Natural killer cell (primary cell): ENCODE measurements at regions not wholly inside any gene's neighbourhood (a gene's known extent, or its start where the extent isn't known, plus 50 kb on each side); places are given as distances from the start of the nearest gene placed in this dataset.

Experiments
- ATAC-seq, 3 donors: fragments of 150-1000 bp in 2 of 3; fragments of 200-7000 bp in 1 of 3; cut with Tn5 transposase; 1 replicate in 1 of 3; 2 replicates in 2 of 3; pipeline ENCODE4 v1.10.0; 2021; ENCODE audit warnings: mild to moderate bottlenecking in 2 of 3, moderate library complexity in 2 of 3
- DNase-seq, 2 donors: peaks; one replicate each; pipeline versions ENCODE4 v3.0.0 to v3.0.0-alpha.2; 2013 to 2021; ENCODE audit warnings: mixed read lengths in 1 of 2
- H3K27ac ChIP-seq: one replicate; pipeline ENCODE4 v1.5.1; 2013; ENCODE audit warnings: mild to moderate bottlenecking, low read length
- H3K27me3 ChIP-seq: one replicate; pipeline ENCODE4 v1.6.1; 2013; ENCODE audit warnings: low read length; ENCODE audit not compliant: control insufficient read depth, insufficient read depth
- H3K36me3 ChIP-seq: one replicate; pipeline ENCODE4 v1.6.1; 2013; ENCODE audit warnings: low read length; ENCODE audit not compliant: control insufficient read depth, insufficient read depth
- H3K4me1 ChIP-seq: one replicate; pipeline ENCODE4 v1.6.1; 2013; ENCODE audit warnings: low read length; ENCODE audit not compliant: control insufficient read depth, insufficient read depth
- H3K4me3 ChIP-seq: one replicate; pipeline ENCODE4 v1.5.1; 2013; ENCODE audit warnings: low read length
- H3K9me3 ChIP-seq: one replicate; pipeline ENCODE4 v1.6.1; 2013; ENCODE audit warnings: low read length; ENCODE audit not compliant: control insufficient read depth, insufficient read depth
- H3K27ac Mint-ChIP-seq, 2 donors: one replicate each; pipeline ENCODE4 v1.8.0; 2022; ENCODE audit warnings: mild to moderate bottlenecking in 2 of 2, mixed read lengths in 2 of 2, moderate library complexity in 1 of 2
- H3K27me3 Mint-ChIP-seq, 2 donors: one replicate each; pipeline ENCODE4 v1.8.0; 2022; ENCODE audit warnings: low read depth in 2 of 2, mixed read lengths in 2 of 2
- H3K36me3 Mint-ChIP-seq: one replicate; pipeline ENCODE4 v1.8.0; 2022; ENCODE audit warnings: mixed read lengths
- H3K4me1 Mint-ChIP-seq, 2 donors: one replicate each; pipeline ENCODE4 v1.8.0; 2022; ENCODE audit warnings: mixed read lengths in 2 of 2
- H3K4me3 Mint-ChIP-seq: one replicate; pipeline ENCODE4 v1.8.0; 2022; ENCODE audit warnings: mild to moderate bottlenecking, moderate library complexity, mixed read lengths
- H3K9me3 Mint-ChIP-seq, 2 donors: one replicate each; pipeline ENCODE4 v1.8.0; 2022; ENCODE audit warnings: mixed read lengths in 2 of 2
- WGBS: methylation state at CpG from one replicate; pipeline ENCODE4 v1.1.7; 2013; ENCODE audit warnings: missing lambda C conversion rate; ENCODE audit not compliant: insufficient coverage; 5-methylcytosine and 5-hydroxymethylcytosine counted together
- intact Hi-C: fragments of 100-400 bp; cut with micrococcal nuclease; formaldehyde crosslinking; loops from one replicate; pipeline ENCODE4 v1.14.2; 2022
- TF ChIP-seq, protein P1 (sequence below): fragments of 200-600 bp; IDR thresholded peaks from one replicate; pipeline ENCODE4 v1.8.0; 2022; ENCODE audit warnings: antibody characterized with exemption

DNA sequence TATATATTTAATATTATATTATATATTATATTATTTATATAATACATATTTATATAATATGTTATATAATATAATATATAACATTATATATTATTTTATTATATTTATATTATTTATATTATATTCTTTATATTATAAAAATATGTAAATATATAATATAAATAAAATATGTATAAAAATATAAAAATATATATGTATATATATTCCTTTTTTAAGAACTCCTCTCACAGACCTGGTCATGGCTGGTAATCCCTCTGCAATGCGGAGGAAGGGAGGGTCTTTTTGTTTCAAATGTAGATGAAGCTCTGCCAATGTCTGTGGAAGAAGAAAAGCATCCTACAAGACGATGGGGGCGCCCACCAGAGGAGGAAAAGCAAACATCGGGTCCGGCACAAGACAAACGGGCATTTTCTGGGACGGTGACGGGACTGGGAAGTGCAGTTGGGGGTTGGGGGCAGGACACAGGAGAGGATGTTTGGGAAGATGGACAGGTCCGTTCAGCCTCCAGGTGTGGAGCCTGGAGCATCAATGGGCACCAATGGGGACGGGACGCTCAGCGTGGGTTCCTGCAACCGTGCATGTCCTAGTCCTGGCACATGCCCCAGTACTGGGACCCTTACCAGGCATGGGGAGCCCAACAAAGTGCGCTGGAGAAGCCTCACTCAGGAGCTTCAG is 194.0 kb downstream of the IRX1 start:
- no peak overlapping the region for H3K27ac Mint-ChIP-seq
- Histone ChIP-seq H3K36me3 (no peaks in the 10 kb centered on the region), H3K9me3 (no peaks in the 10 kb centered on the region), H3K27ac (no peak overlapping the region), H3K4me1 (no peaks in the 10 kb centered on the region), H3K27me3 (no peaks in the 10 kb centered on the region), H3K4me3 (no peak overlapping the region)
- WGBS, result 77% methylated on average over 14 of the region's 14 CpGs
- no peaks in the 10 kb centered on the region for H3K36me3 Mint-ChIP-seq
- TF ChIP-seq, protein P1, sequence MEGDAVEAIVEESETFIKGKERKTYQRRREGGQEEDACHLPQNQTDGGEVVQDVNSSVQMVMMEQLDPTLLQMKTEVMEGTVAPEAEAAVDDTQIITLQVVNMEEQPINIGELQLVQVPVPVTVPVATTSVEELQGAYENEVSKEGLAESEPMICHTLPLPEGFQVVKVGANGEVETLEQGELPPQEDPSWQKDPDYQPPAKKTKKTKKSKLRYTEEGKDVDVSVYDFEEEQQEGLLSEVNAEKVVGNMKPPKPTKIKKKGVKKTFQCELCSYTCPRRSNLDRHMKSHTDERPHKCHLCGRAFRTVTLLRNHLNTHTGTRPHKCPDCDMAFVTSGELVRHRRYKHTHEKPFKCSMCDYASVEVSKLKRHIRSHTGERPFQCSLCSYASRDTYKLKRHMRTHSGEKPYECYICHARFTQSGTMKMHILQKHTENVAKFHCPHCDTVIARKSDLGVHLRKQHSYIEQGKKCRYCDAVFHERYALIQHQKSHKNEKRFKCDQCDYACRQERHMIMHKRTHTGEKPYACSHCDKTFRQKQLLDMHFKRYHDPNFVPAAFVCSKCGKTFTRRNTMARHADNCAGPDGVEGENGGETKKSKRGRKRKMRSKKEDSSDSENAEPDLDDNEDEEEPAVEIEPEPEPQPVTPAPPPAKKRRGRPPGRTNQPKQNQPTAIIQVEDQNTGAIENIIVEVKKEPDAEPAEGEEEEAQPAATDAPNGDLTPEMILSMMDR, result no peak
- no peaks in the 10 kb centered on the region for H3K4me1 Mint-ChIP-seq
- H3K27me3 Mint-ChIP-seq, result peaks cover 0 to 11% of the 10 kb centered on the region in 2 donors
- intact Hi-C loops, result no loop called here
- no peak overlapping the region for H3K4me3 Mint-ChIP-seq
- DNase-seq (no peak), ATAC-seq (no peak)
- no peaks in the 10 kb centered on the region for H3K9me3 Mint-ChIP-seq

DNA sequence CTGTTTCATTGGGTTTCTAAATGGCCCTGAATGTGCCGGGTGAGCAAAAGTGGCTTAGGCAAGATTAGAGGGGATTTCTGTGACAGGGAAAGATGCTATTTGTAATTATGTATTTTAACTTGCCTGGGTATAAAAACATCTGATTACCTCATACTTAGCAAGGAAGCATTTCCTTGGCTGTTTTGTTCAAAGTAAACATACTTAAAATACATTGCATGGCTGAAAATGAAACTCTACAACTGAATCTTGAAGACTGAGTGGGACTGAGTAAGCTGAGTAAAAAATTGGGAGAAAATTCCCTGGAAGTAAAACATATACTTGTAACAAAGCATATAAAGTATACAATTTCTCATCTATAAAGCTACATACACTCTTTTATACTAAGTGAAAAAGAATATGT is 197.5 kb downstream of the IRX1 start:
- Mint-ChIP-seq H3K27ac (no peak overlapping the region), H3K4me3 (no peak overlapping the region), H3K27me3 (peaks cover 0 to 15% of the 10 kb centered on the region in 2 donors), H3K4me1 (no peaks in the 10 kb centered on the region), H3K36me3 (no peaks in the 10 kb centered on the region), H3K9me3 (peaks cover 0 to 3% of the 10 kb centered on the region in 2 donors)
- no peaks in the 10 kb centered on the region for H3K27me3 ChIP-seq
- DNase-seq, result no peak
- H3K9me3 ChIP-seq, result no peaks in the 10 kb centered on the region
- no peak overlapping the region for H3K27ac ChIP-seq
- H3K36me3 ChIP-seq, result no peaks in the 10 kb centered on the region
- 89% methylated on average over 1 of the region's 1 CpG for WGBS
- TF ChIP-seq, protein P1, result no peak
- H3K4me1 ChIP-seq, result no peaks in the 10 kb centered on the region
- no peak for ATAC-seq
- no peak overlapping the region for H3K4me3 ChIP-seq
- intact Hi-C loops, result no loop called here

- Histone ChIP-seq H3K27me3 (no peaks in the 10 kb centered on the region), H3K9me3 (no peaks in the 10 kb centered on the region), H3K4me1 (no peaks in the 10 kb centered on the region), H3K4me3 (no peak overlapping the region), H3K36me3 (no peaks in the 10 kb centered on the region), H3K27ac (no peak overlapping the region)
- Mint-ChIP-seq H3K4me1 (no peaks in the 10 kb centered on the region), H3K27ac (no peak overlapping the region), H3K4me3 (no peak overlapping the region), H3K9me3 (peaks cover 0 to 3% of the 10 kb centered on the region in 2 donors), H3K27me3 (peaks cover 7% of the 10 kb centered on the region in 2 donors), H3K36me3 (no peaks in the 10 kb centered on the region)
- TF ChIP-seq, protein P1, result no peak
- WGBS, result 80% methylated on average over 1 of the region's 1 CpG
- ATAC-seq (no peak), DNase-seq (no peak)
- intact Hi-C loops, result no loop called here
Observed at GRCh38 chr5:3794611-3795010, 199.0 kb downstream of the IRX1 start.

DNA sequence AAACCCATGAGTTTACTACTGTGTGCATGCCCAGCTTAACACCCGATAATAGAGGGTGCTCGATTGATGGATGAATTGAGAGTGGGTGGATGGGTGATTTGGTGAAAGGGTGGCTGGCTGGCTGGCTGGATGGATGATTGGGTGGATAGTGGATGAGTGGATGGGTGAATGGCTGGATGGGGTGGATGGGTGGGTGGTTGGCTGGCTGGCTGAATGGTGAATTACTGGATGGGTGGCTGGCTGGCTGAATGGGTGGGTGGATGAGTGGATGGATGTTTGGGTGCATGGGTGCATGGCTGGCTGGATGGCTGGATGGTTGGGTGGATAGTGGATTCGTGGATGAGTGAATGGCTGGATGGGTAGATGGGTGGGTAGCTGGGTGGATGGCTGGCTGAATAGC is 201.1 kb downstream of the IRX1 start:
- TF ChIP-seq, protein P1, result no peak
- Histone ChIP-seq H3K27ac (no peak overlapping the region), H3K4me3 (no peak overlapping the region), H3K27me3 (no peaks in the 10 kb centered on the region), H3K9me3 (no peaks in the 10 kb centered on the region), H3K4me1 (no peaks in the 10 kb centered on the region), H3K36me3 (no peaks in the 10 kb centered on the region)
- Mint-ChIP-seq H3K36me3 (no peaks in the 10 kb centered on the region), H3K27me3 (peaks cover 10 to 12% of the 10 kb centered on the region in 2 donors), H3K27ac (no peak overlapping the region), H3K9me3 (peaks cover 0 to 5% of the 10 kb centered on the region in 2 donors), H3K4me1 (no peaks in the 10 kb centered on the region), H3K4me3 (no peak overlapping the region)
- 90% methylated on average over 3 of the region's 3 CpGs for WGBS
- intact Hi-C loops, result no loop called here
- no peak for DNase-seq
- ATAC-seq, result no peak
